H1 (cell line): ENCODE measurements at regions not wholly inside any gene's neighbourhood (a gene's known extent, or its start where the extent isn't known, plus 50 kb on each side); places are given as distances from the start of the nearest gene placed in this dataset.

Experiments
- CTCF ChIA-PET: fragments of 300-600 bp; sonication (Branson Sonifier 250); formaldehyde crosslinking; loops from one replicate; lab custom pipeline; 2021; ENCODE audit not compliant: partially characterized antibody; lab: Charles Lee
- POLR2A ChIA-PET: fragments of 300-600 bp; sonication (Branson Sonifier 250); formaldehyde crosslinking; loops from one replicate; lab custom pipeline; 2021; ENCODE audit warnings: inconsistent platforms; ENCODE audit not compliant: partially characterized antibody; lab: Charles Lee
- DNase-seq, 2 experiments: peaks; one replicate each; pipeline versions ENCODE4 v3.0.0 to v3.0.0-alpha.2; 2010 to 2022; ENCODE audit warnings: low spot score in 2 of 2, low read depth in 1 of 2, mixed read lengths in 1 of 2
- FAIRE-seq: peaks from 2 replicates; lab custom pipeline; 2011; peaks lifted over from hg19 to GRCh38; lab: Jason Lieb, UNC
- H2AFZ ChIP-seq: 2 replicates; pipeline ENCODE4 v1.8.1; 2012; ENCODE audit warnings: low read length, inconsistent platforms
- H2AK5ac ChIP-seq: 2 replicates; pipeline ENCODE4 v1.6.1; 2013; ENCODE audit warnings: low read depth, low read length
- H2BK120ac ChIP-seq: replicated peaks from 2 replicates; pipeline ENCODE3; 2013; ENCODE audit warnings: low read depth, low read length, inconsistent platforms
- H2BK12ac ChIP-seq: 2 replicates; pipeline ENCODE4 v1.6.1; 2013; ENCODE audit warnings: low read depth, low read length
- H2BK15ac ChIP-seq: 2 replicates; pipeline ENCODE4 v1.6.1; 2013; ENCODE audit warnings: low read length
- H2BK20ac ChIP-seq: 2 replicates; pipeline ENCODE4 v1.6.1; 2013; ENCODE audit warnings: low read length
- H2BK5ac ChIP-seq: 2 replicates; pipeline ENCODE4 v1.6.1; 2013; ENCODE audit warnings: low read depth, low read length
- H3K14ac ChIP-seq: 2 replicates; pipeline ENCODE4 v1.6.1; 2013; ENCODE audit warnings: inconsistent platforms; ENCODE audit not compliant: insufficient read length
- H3K18ac ChIP-seq: 2 replicates; pipeline ENCODE4 v1.6.1; 2013; ENCODE audit warnings: low read length; ENCODE audit errors: extremely low read depth
- H3K23ac ChIP-seq: 2 replicates; pipeline ENCODE4 v1.6.1; 2013; ENCODE audit warnings: inconsistent platforms; ENCODE audit not compliant: insufficient read length
- H3K23me2 ChIP-seq: 2 replicates; pipeline ENCODE4 v1.6.1; 2013; ENCODE audit warnings: low read depth, low read length
- H3K27ac ChIP-seq: 2 replicates; pipeline ENCODE4 v1.6.1; 2011; ENCODE audit warnings: low read depth, low read length, inconsistent platforms
- H3K27me3 ChIP-seq, 4 experiments: replicated peaks in 1 of 4; 1 replicate in 1 of 4; 2 replicates in 3 of 4; pipeline versions ENCODE4 v1.6.1 to v1.8.1; 2011 to 2013; ENCODE audit warnings: low read length in 3 of 4, mild to moderate bottlenecking in 3 of 4, inconsistent platforms in 2 of 4, mixed read lengths in 2 of 4, moderate library complexity in 1 of 4; ENCODE audit not compliant: control insufficient read depth in 3 of 4, insufficient read depth in 3 of 4; ENCODE audit errors: extremely low read depth in 1 of 4
- H3K36me3 ChIP-seq, 4 experiments: 2 replicates each; pipeline versions ENCODE4 v1.6.1 to v1.8.1; 2011 to 2013; ENCODE audit warnings: mild to moderate bottlenecking in 4 of 4, low read length in 3 of 4, moderate library complexity in 2 of 4, control low read depth in 1 of 4, inconsistent platforms in 1 of 4; ENCODE audit not compliant: insufficient read depth in 4 of 4, control insufficient read depth in 2 of 4
- H3K4ac ChIP-seq: replicated peaks from 2 replicates; pipeline ENCODE3; 2013; ENCODE audit warnings: low read length, low read depth, mixed read lengths, inconsistent platforms; ENCODE audit not compliant: insufficient read length
- H3K4me1 ChIP-seq, 4 experiments: replicated peaks in 1 of 4; 1 replicate in 1 of 4; 2 replicates in 3 of 4; pipeline versions ENCODE4 v1.6.1 to v1.8.1; 2011 to 2013; ENCODE audit warnings: low read length in 3 of 4, inconsistent platforms in 2 of 4, mixed read lengths in 1 of 4; ENCODE audit not compliant: insufficient read depth in 4 of 4, control insufficient read depth in 3 of 4
- H3K4me2 ChIP-seq, 2 experiments: 2 replicates each; pipeline versions ENCODE4 v1.6.1 to v1.8.1; 2011 to 2013; ENCODE audit warnings: low read depth in 2 of 2, low read length in 2 of 2, control low read depth in 1 of 2, inconsistent platforms in 1 of 2, mild to moderate bottlenecking in 1 of 2; ENCODE audit not compliant: insufficient read depth in 1 of 2
- H3K4me3 ChIP-seq, 4 experiments: fragments of 200-600, 300-600 bp in 1 of 4; sonication (generic), shearing (Covaris generic), sonication (Bioruptor Twin) in 1 of 4; 2 replicates each; pipeline versions ENCODE4 v1.5.1 to v1.8.1; 2011 to 2016; ENCODE audit warnings: low read length in 4 of 4, low read depth in 3 of 4, control low read depth in 2 of 4, inconsistent platforms in 2 of 4, mild to moderate bottlenecking in 2 of 4, mixed read lengths in 1 of 4, moderate library complexity in 1 of 4; ENCODE audit not compliant: insufficient read depth in 2 of 4; ENCODE audit errors: extremely low read depth in 1 of 4
- H3K56ac ChIP-seq: replicated peaks from 2 replicates; pipeline ENCODE3; 2013; ENCODE audit warnings: low read depth, mild to moderate bottlenecking, mixed read lengths, low read length, inconsistent platforms; ENCODE audit not compliant: insufficient read length
- H3K79me1 ChIP-seq: 2 replicates; pipeline ENCODE4 v1.6.1; 2013; ENCODE audit warnings: low read depth, low read length, control low read depth
- H3K79me2 ChIP-seq, 2 experiments: 2 replicates each; pipeline versions ENCODE4 v1.6.1 to v1.8.1; 2012 to 2013; ENCODE audit warnings: low read length in 2 of 2, mild to moderate bottlenecking in 2 of 2, inconsistent platforms in 1 of 2; ENCODE audit not compliant: insufficient read depth in 2 of 2, control insufficient read depth in 1 of 2
- H3K9ac ChIP-seq, 4 experiments: replicated peaks in 1 of 4; 1 replicate in 1 of 4; 2 replicates in 3 of 4; pipeline versions ENCODE4 v1.6.1 to v1.8.1; 2011 to 2013; ENCODE audit warnings: low read depth in 3 of 4, low read length in 3 of 4, control low read depth in 2 of 4, mild to moderate bottlenecking in 2 of 4, moderate library complexity in 2 of 4, inconsistent platforms in 1 of 4; ENCODE audit errors: extremely low read depth in 1 of 4
- H3K9me3 ChIP-seq, 2 experiments: 2 replicates each; pipeline versions ENCODE4 v1.6.1 to v1.8.1; 2012 to 2013; ENCODE audit warnings: mild to moderate bottlenecking in 2 of 2, moderate library complexity in 2 of 2, control low read depth in 1 of 2, inconsistent platforms in 1 of 2, low read depth in 1 of 2, low read length in 1 of 2, mixed read lengths in 1 of 2; ENCODE audit not compliant: insufficient read depth in 2 of 2
- H4K20me1 ChIP-seq, 2 experiments: replicated peaks in 1 of 2; 2 replicates each; pipeline versions ENCODE3 to v1.8.1; 2011 to 2013; ENCODE audit warnings: inconsistent platforms in 2 of 2, low read length in 2 of 2, mild to moderate bottlenecking in 1 of 2; ENCODE audit not compliant: insufficient read depth in 2 of 2, control insufficient read depth in 1 of 2
- H4K5ac ChIP-seq: 2 replicates; pipeline ENCODE4 v1.6.1; 2013; ENCODE audit warnings: low read length, low read depth, mixed read lengths, inconsistent platforms; ENCODE audit not compliant: insufficient read length
- H4K8ac ChIP-seq: 2 replicates; pipeline ENCODE4 v1.8.0; 2013; ENCODE audit warnings: mild to moderate bottlenecking, moderate library complexity, low read length, inconsistent platforms; ENCODE audit not compliant: insufficient read depth; ENCODE audit errors: extremely low read depth
- H4K91ac ChIP-seq: replicated peaks from 2 replicates; pipeline ENCODE3; 2013; ENCODE audit warnings: low read length, mixed read lengths, inconsistent platforms; ENCODE audit not compliant: insufficient read length
- BRCA1 ChIP-seq: IDR thresholded peaks from 2 replicates; pipeline ENCODE4 v1.6.1; 2012; ENCODE audit warnings: low read depth, low read length, improper control_type of control experiment
- CTCF ChIP-seq, 3 experiments: IDR thresholded peaks; 1 replicate in 2 of 3; 2 replicates in 1 of 3; pipeline versions ENCODE4 v1.5.1 to v1.6.1; 2011; ENCODE audit warnings: low read length in 3 of 3, mild to moderate bottlenecking in 3 of 3, inconsistent platforms in 2 of 3, low read depth in 1 of 3, moderate library complexity in 1 of 3; ENCODE audit not compliant: insufficient read depth in 1 of 3; ENCODE audit errors: control extremely low read depth in 1 of 3
- E2F6 ChIP-seq: IDR thresholded peaks from 2 replicates; pipeline ENCODE4 v1.6.1; 2012; ENCODE audit warnings: inconsistent platforms
- NRF1 ChIP-seq: IDR thresholded peaks from 2 replicates; pipeline ENCODE4 v1.6.1; 2011; ENCODE audit warnings: mild to moderate bottlenecking, low read depth, low read length, improper control_type of control experiment
- POLR2A ChIP-seq, 2 experiments: IDR thresholded peaks; 1 replicate in 1 of 2; 2 replicates in 1 of 2; pipeline ENCODE4 v1.6.1; 2011; ENCODE audit warnings: low read depth in 2 of 2, low read length in 2 of 2, mild to moderate bottlenecking in 2 of 2; ENCODE audit errors: control extremely low read depth in 1 of 2
- POLR2AphosphoS5 ChIP-seq: IDR thresholded peaks from 2 replicates; pipeline ENCODE4 v1.6.1; 2011; ENCODE audit warnings: low read depth, low read length
- RAD21 ChIP-seq, 2 experiments: IDR thresholded peaks in 1 of 2; conservative IDR thresholded peaks in 1 of 2; 2 replicates each; pipeline ENCODE4 v1.6.1; 2011; ENCODE audit warnings: low read depth in 2 of 2, low read length in 2 of 2, improper control_type of control experiment in 1 of 2, inconsistent platforms in 1 of 2, mild to moderate bottlenecking in 1 of 2, moderate library complexity in 1 of 2
- TAF1 ChIP-seq: IDR thresholded peaks from 2 replicates; pipeline ENCODE4 v1.6.1; 2011; ENCODE audit warnings: mild to moderate bottlenecking, low read depth, low read length
- WGBS, 2 experiments: shearing (Covaris generic) in 1 of 2; methylation state at CpG; one replicate each; pipeline versions ENCODE4 v1.1.6 to v1.1.7; 2013 to 2015; ENCODE audit warnings: low lambda C conversion rate in 2 of 2, mixed read lengths in 2 of 2, inconsistent platforms in 1 of 2, low coverage in 1 of 2, missing lambda C conversion rate in 1 of 2; ENCODE audit not compliant: insufficient replicate concordance in 2 of 2, insufficient coverage in 1 of 2, insufficient read length in 1 of 2; ENCODE audit errors: extremely low coverage in 1 of 2, missing lambda C conversion rate in 1 of 2; 5-methylcytosine and 5-hydroxymethylcytosine counted together
- TF ChIP-seq, protein P1 (sequence below): IDR thresholded peaks from 2 replicates; pipeline ENCODE4 v1.6.1; 2011; ENCODE audit warnings: low read length, improper control_type of control experiment

GRCh38 chr15:83396101-83396500, 51.0 kb upstream of the SH3GL3 start:
- no peak overlapping the region for H3K4me2 ChIP-seq
- H3K4ac ChIP-seq, result no peak overlapping the region
- ChIA-PET POLR2A (no interaction called here), CTCF (interaction anchor here (0.8 to 1.6 kb wide), 4 partner anchors 17 to 149 kb away, joined by 3 to 5 read pairs (median 4); no protein-coding TSS in a partner anchor)
- no peak overlapping the region for H4K5ac ChIP-seq
- FAIRE-seq, result peak; percentile 19
- H2BK120ac ChIP-seq, result no peak overlapping the region
- no peaks in the 10 kb centered on the region for H4K20me1 ChIP-seq
- no peaks in the 10 kb centered on the region for H3K79me1 ChIP-seq
- DNase-seq, result peak in 1 of 2 experiments; percentile 66
- H3K36me3 ChIP-seq, result no peaks in the 10 kb centered on the region
- H4K8ac ChIP-seq, result no peak overlapping the region
- H3K14ac ChIP-seq, result no peak overlapping the region
- no peak overlapping the region for H2BK15ac ChIP-seq
- no peak overlapping the region for H3K56ac ChIP-seq
- no peak overlapping the region for H3K4me3 ChIP-seq
- H3K79me2 ChIP-seq, result no peaks in the 10 kb centered on the region
- H2BK5ac ChIP-seq, result peak overlapping the region; percentile 46; the same call in 1 of the 2 replicates
- peaks cover 0 to 5% (median under 1%) of the 10 kb centered on the region in 4 experiments; a peak in 3 of 7 replicates for H3K4me1 ChIP-seq
- no peak overlapping the region for H2BK20ac ChIP-seq
- H2BK12ac ChIP-seq, result peak overlapping the region; percentile 12; the same call in 1 of the 2 replicates
- no peak overlapping the region for H3K27ac ChIP-seq
- H3K18ac ChIP-seq, result peak overlapping the region; percentile 44; the same call in 1 of the 2 replicates
- no peak overlapping the region for H3K23ac ChIP-seq
- no peaks in the 10 kb centered on the region for H3K23me2 ChIP-seq
- peak overlapping the region; percentile 97 for H2AFZ ChIP-seq
- no peaks in the 10 kb centered on the region for H3K27me3 ChIP-seq
- WGBS, 2 experiments, result 46% methylated on average over 6 of the region's 6 CpGs; no CpG with 5 or more reads in 1 of the 2 experiments
- H2AK5ac ChIP-seq, result no peak overlapping the region
- H4K91ac ChIP-seq, result no peak overlapping the region
- no peaks in the 10 kb centered on the region for H3K9me3 ChIP-seq
- H3K9ac ChIP-seq, result no peak overlapping the region
- peak; percentile 40; the same call in 1 of the 2 replicates for TF ChIP-seq E2F6
- no peak for TF ChIP-seq NRF1
- TF ChIP-seq TAF1, result 0 out of 2 replicates have a peak, but pooled peaks have one; percentile 21
- TF ChIP-seq CTCF (IDR thresholded peaks at IDR 0.05; ENCODE audit: control extremely low read depth in 1 of 3, insufficient read depth in 1 of 3, low read depth in 1 of 3, low read length in 3 of 3), result peak in 2 of 3 experiments; percentile 5 to 9; a peak in 2 of 4 replicates
- TF ChIP-seq BRCA1, result no peak
- no peak for TF ChIP-seq POLR2AphosphoS5
- TF ChIP-seq, protein P1, sequence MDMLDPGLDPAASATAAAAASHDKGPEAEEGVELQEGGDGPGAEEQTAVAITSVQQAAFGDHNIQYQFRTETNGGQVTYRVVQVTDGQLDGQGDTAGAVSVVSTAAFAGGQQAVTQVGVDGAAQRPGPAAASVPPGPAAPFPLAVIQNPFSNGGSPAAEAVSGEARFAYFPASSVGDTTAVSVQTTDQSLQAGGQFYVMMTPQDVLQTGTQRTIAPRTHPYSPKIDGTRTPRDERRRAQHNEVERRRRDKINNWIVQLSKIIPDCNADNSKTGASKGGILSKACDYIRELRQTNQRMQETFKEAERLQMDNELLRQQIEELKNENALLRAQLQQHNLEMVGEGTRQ, result no peak
- peak in 1 of 2 experiments; percentile 23; a peak in 2 of 4 replicates for TF ChIP-seq RAD21 (IDR thresholded peaks at IDR 0.05 in 1 of 2, conservative IDR thresholded peaks at IDR 0.05 in 1 of 2; ENCODE audit: low read depth in 2 of 2, low read length in 2 of 2)
- peak in 1 of 2 experiments; percentile 29; a peak in 1 of 3 replicates for TF ChIP-seq POLR2A (IDR thresholded peaks at IDR 0.05; ENCODE audit: control extremely low read depth in 1 of 2, low read depth in 2 of 2, low read length in 2 of 2)
